ENCODE measurements at regions not wholly inside any gene's neighbourhood (a gene's known extent, or its start where the extent isn't known, plus 50 kb on each side); places are given as distances from the start of the nearest gene placed in this dataset.

GRCh38 chr12:132388379-132389015 is 59.1 kb upstream of the GALNT9 start:
- H3K4me3 Mint-ChIP-seq = no peak overlapping the region
- peaks cover 45% of the 10 kb centered on the region for H3K27me3 Mint-ChIP-seq (ENCODE audit: low read depth)
- no peak overlapping the region for H3K27ac Mint-ChIP-seq
- TF ChIP-seq CTCF (IDR thresholded peaks at IDR 0.05; ENCODE audit: unreplicated experiment) = no peak
- H3K9me3 Mint-ChIP-seq = no peaks in the 10 kb centered on the region
- peaks cover 3% of the 10 kb centered on the region for H3K4me1 Mint-ChIP-seq
- DNase-seq (ENCODE audit: low spot score in 2 of 2, unreplicated experiment in 2 of 2) = no peak
- no peaks in the 10 kb centered on the region for H3K36me3 Mint-ChIP-seq

DNA sequence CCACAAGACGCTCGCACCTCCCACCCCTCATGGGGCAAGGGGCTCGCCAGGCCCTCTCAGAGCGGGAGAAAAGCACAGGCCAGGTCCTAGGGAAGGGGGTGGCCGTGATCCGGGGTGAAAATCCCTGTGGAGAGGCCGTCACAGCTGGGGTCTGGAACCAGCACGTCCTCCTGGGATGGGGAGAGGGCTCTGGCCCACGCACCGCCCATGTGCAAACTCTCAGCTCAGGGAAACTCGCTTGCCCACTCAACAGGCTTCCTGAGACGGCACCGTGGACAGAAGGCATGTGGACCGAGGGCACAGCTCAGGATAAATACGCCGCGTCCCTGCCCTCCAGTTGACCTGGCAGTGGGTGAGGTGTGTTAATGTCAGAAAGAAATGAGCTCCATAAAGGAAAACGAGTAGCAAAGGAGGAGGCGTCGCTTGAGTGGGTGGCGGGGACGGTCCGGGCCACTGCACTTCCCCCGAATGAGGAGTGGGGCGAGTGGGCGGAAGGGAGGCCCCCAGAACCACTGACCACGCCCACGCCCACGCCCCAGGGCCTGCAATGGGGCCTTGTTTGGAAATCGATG is 57.6 kb upstream of the GALNT9 start:
- Mint-ChIP-seq H3K9me3 (no peaks in the 10 kb centered on the region), H3K27me3 (ENCODE audit: low read depth) (peaks cover 34% of the 10 kb centered on the region), H3K4me1 (peaks cover 3% of the 10 kb centered on the region), H3K36me3 (no peaks in the 10 kb centered on the region), H3K27ac (no peak overlapping the region), H3K4me3 (no peak overlapping the region)
- no peak for DNase-seq (ENCODE audit: low spot score in 2 of 2, unreplicated experiment in 2 of 2)
- no peak for TF ChIP-seq CTCF (IDR thresholded peaks at IDR 0.05; ENCODE audit: unreplicated experiment)

DNA sequence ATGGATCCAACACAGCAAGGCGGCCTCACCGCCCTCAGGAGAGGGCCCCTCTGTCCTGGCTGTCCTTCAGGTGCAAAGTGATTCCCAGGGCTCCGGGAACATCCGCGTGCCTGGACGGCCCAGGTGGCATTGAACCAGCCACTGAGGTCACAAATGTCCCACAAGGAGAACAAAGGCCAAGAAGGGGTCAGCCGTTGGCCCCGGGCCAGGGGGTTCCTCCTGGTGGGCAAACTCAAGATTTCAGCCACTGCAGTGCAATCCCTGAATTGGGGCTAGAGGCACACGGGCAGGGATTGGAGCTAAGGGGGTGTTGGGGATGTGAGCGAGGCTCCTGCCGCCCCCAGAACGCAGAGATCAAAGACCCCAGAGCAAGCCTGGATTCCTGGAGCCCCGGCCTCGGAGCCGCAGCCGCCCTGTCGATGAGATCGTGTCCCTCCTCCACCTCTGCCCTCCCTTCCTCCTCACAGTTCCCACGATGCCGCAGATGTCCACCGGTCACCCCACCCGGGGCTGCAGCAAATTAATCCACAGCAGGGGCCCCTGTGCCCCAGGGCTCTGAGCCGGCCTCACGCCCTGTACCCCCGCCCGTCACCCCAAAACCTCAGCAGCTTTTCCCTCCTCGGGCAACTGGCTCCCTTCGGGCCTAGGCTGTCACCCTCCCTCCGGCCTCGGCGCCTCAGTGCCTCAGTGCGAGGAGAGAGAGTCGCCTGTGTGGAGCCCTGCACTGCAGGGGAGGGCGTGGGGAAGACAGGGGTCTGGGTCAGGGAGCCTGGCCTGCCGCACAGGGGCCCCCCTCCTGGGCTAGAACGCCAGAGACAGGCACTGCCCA is 56.7 kb upstream of the GALNT9 start:
- no peak for TF ChIP-seq CTCF (IDR thresholded peaks at IDR 0.05; ENCODE audit: unreplicated experiment)
- Mint-ChIP-seq H3K9me3 (no peaks in the 10 kb centered on the region), H3K4me3 (no peak overlapping the region), H3K4me1 (peaks cover 3% of the 10 kb centered on the region), H3K27ac (no peak overlapping the region), H3K27me3 (ENCODE audit: low read depth) (peaks cover 28% of the 10 kb centered on the region), H3K36me3 (no peaks in the 10 kb centered on the region)
- DNase-seq (ENCODE audit: low spot score in 2 of 2, unreplicated experiment in 2 of 2) = no peak

- H3K4me1 Mint-ChIP-seq = peaks cover 3% of the 10 kb centered on the region
- no peak overlapping the region for H3K4me3 Mint-ChIP-seq
- no peak for DNase-seq (ENCODE audit: low spot score in 2 of 2, unreplicated experiment in 2 of 2)
Observed at GRCh38 chr12:132384916-132385774, 55.8 kb upstream of the GALNT9 start.

More at GRCh38 chr12:132384916-132385774, 55.8 kb upstream of the GALNT9 start:
- no peak for TF ChIP-seq CTCF (IDR thresholded peaks at IDR 0.05; ENCODE audit: unreplicated experiment)
- Mint-ChIP-seq H3K27ac (no peak overlapping the region), H3K9me3 (no peaks in the 10 kb centered on the region), H3K27me3 (ENCODE audit: low read depth) (peaks cover 21% of the 10 kb centered on the region), H3K36me3 (no peaks in the 10 kb centered on the region)

All from mesothelial cell of epicardium (in vitro differentiated cells).